ENCODE measurements at regions not wholly inside any gene's neighbourhood (a gene's known extent, or its start where the extent isn't known, plus 50 kb on each side); places are given as distances from the start of the nearest gene placed in this dataset.

DNA sequence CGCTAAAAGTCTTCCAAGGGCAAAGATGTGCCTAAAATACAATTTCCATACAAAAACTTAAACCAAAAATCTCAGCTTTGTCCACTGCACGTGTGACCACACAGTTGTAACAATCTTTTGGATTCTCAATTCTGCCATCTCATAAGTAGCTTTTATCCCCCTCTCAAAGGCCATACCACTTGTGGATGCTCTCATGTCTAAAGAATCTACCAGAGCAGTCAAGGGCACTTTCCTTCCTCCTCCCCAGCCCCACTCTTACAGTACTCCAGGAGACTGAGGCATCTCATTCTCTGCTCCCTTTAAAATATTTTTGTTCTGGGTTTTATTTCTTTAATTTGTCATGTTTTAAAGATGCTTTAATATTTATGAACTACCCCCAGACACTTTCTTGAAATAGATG lies 102.3 kb upstream of the PFN2 start:
- H3K27ac ChIP-seq (ENCODE audit: insufficient read depth, low read length), result no peak overlapping the region
- no peaks in the 10 kb centered on the region for H4K20me1 ChIP-seq (ENCODE audit: control insufficient read depth, extremely low read depth, insufficient read depth, low read length)
- H3K9me3 ChIP-seq (ENCODE audit: control insufficient read depth, insufficient read depth, low read depth, low read length), result peaks cover 2% of the 10 kb centered on the region
- peak in 1 of 2 donors; percentile 78 for DNase-seq (ENCODE audit: low read depth in 2 of 2)
- H3K9ac ChIP-seq (ENCODE audit: insufficient read depth, low read length), result no peak overlapping the region
- no peak for TF ChIP-seq EZH2 (IDR thresholded peaks at IDR 0.05; ENCODE audit: low read length, missing control alignments)
- TF ChIP-seq, protein P1, sequence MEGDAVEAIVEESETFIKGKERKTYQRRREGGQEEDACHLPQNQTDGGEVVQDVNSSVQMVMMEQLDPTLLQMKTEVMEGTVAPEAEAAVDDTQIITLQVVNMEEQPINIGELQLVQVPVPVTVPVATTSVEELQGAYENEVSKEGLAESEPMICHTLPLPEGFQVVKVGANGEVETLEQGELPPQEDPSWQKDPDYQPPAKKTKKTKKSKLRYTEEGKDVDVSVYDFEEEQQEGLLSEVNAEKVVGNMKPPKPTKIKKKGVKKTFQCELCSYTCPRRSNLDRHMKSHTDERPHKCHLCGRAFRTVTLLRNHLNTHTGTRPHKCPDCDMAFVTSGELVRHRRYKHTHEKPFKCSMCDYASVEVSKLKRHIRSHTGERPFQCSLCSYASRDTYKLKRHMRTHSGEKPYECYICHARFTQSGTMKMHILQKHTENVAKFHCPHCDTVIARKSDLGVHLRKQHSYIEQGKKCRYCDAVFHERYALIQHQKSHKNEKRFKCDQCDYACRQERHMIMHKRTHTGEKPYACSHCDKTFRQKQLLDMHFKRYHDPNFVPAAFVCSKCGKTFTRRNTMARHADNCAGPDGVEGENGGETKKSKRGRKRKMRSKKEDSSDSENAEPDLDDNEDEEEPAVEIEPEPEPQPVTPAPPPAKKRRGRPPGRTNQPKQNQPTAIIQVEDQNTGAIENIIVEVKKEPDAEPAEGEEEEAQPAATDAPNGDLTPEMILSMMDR (conservative IDR thresholded peaks at IDR 0.05 in 1 of 2, IDR thresholded peaks at IDR 0.05 in 1 of 2; ENCODE audit: low read depth in 1 of 2, low read length in 2 of 2), result no peak
- no peak overlapping the region for H3K4me2 ChIP-seq (ENCODE audit: extremely low read depth, insufficient read depth, low read length)
- no peaks in the 10 kb centered on the region for H3K79me2 ChIP-seq (ENCODE audit: control insufficient read depth, insufficient read depth, low read length)
- H3K27me3 ChIP-seq (ENCODE audit: control insufficient read depth, insufficient read depth, low read length), result no peaks in the 10 kb centered on the region
- no peaks in the 10 kb centered on the region for H3K36me3 ChIP-seq (ENCODE audit: control insufficient read depth, insufficient read depth, low read length)
- H3K4me3 ChIP-seq (replicated peaks in 1 of 4; ENCODE audit: control extremely low read depth in 1 of 4, insufficient read depth in 1 of 4, low read depth in 3 of 4, low read length in 4 of 4), result no peak overlapping the region
- H2AFZ ChIP-seq (ENCODE audit: low read length), result no peak overlapping the region
- peaks cover 7% of the 10 kb centered on the region for H3K4me1 ChIP-seq (ENCODE audit: control insufficient read depth, extremely low read depth, insufficient read depth, low read length)

DNA sequence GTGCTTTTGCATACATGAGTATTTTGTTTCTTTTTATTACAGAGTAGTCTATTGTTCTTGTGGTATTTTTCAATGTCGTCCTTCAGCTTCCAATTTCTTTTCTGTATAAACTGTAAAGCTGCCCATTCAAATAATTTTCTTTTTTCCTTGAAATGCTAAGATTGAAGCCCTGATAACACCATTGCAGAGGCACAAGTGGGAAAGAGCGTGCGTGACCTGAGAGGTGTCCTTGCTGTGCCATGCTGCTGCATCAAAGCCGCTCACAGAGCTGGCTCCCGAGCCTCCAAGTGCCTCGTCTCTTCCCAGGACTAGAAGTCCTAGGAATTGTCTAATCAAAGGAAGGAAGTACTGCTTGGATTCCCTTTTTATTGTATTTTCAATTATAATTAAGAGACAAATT lies 101.9 kb upstream of the PFN2 start:
- Histone ChIP-seq H3K9ac (ENCODE audit: insufficient read depth, low read length) (no peak overlapping the region), H3K4me1 (ENCODE audit: control insufficient read depth, extremely low read depth, insufficient read depth, low read length) (peaks cover 7% of the 10 kb centered on the region), H2AFZ (ENCODE audit: low read length) (no peak overlapping the region), H3K36me3 (ENCODE audit: control insufficient read depth, insufficient read depth, low read length) (no peaks in the 10 kb centered on the region), H3K27ac (ENCODE audit: insufficient read depth, low read length) (no peak overlapping the region), H3K79me2 (ENCODE audit: control insufficient read depth, insufficient read depth, low read length) (no peaks in the 10 kb centered on the region), H3K27me3 (ENCODE audit: control insufficient read depth, insufficient read depth, low read length) (no peaks in the 10 kb centered on the region), H3K4me2 (ENCODE audit: extremely low read depth, insufficient read depth, low read length) (no peak overlapping the region), H4K20me1 (ENCODE audit: control insufficient read depth, extremely low read depth, insufficient read depth, low read length) (no peaks in the 10 kb centered on the region), H3K9me3 (ENCODE audit: control insufficient read depth, insufficient read depth, low read depth, low read length) (peaks cover 2% of the 10 kb centered on the region), H3K4me3 (replicated peaks in 1 of 4; ENCODE audit: control extremely low read depth in 1 of 4, insufficient read depth in 1 of 4, low read depth in 3 of 4, low read length in 4 of 4) (no peak overlapping the region)
- TF ChIP-seq, protein P1 (conservative IDR thresholded peaks at IDR 0.05 in 1 of 2, IDR thresholded peaks at IDR 0.05 in 1 of 2; ENCODE audit: low read depth in 1 of 2, low read length in 2 of 2), result no peak
- no peak for TF ChIP-seq EZH2 (IDR thresholded peaks at IDR 0.05; ENCODE audit: low read length, missing control alignments)
- DNase-seq (ENCODE audit: low read depth in 2 of 2), result no peak

- TF ChIP-seq EZH2 (IDR thresholded peaks at IDR 0.05; ENCODE audit: low read length, missing control alignments), result no peak
- TF ChIP-seq, protein P1 (conservative IDR thresholded peaks at IDR 0.05 in 1 of 2, IDR thresholded peaks at IDR 0.05 in 1 of 2; ENCODE audit: low read depth in 1 of 2, low read length in 2 of 2), result no peak
- H3K27ac ChIP-seq (ENCODE audit: insufficient read depth, low read length), result no peak overlapping the region
These were observed 99.6 kb upstream of the PFN2 start for GRCh38 chr3:150070271-150070670.

More at GRCh38 chr3:150070271-150070670, 99.6 kb upstream of the PFN2 start:
- Histone ChIP-seq H4K20me1 (ENCODE audit: control insufficient read depth, extremely low read depth, insufficient read depth, low read length) (no peaks in the 10 kb centered on the region), H2AFZ (ENCODE audit: low read length) (no peak overlapping the region), H3K9me3 (ENCODE audit: control insufficient read depth, insufficient read depth, low read depth, low read length) (no peaks in the 10 kb centered on the region), H3K27me3 (ENCODE audit: control insufficient read depth, insufficient read depth, low read length) (no peaks in the 10 kb centered on the region), H3K79me2 (ENCODE audit: control insufficient read depth, insufficient read depth, low read length) (no peaks in the 10 kb centered on the region), H3K4me2 (ENCODE audit: extremely low read depth, insufficient read depth, low read length) (no peak overlapping the region), H3K4me1 (ENCODE audit: control insufficient read depth, extremely low read depth, insufficient read depth, low read length) (peaks cover 7% of the 10 kb centered on the region), H3K9ac (ENCODE audit: insufficient read depth, low read length) (no peak overlapping the region), H3K36me3 (ENCODE audit: control insufficient read depth, insufficient read depth, low read length) (no peaks in the 10 kb centered on the region), H3K4me3 (replicated peaks in 1 of 4; ENCODE audit: control extremely low read depth in 1 of 4, insufficient read depth in 1 of 4, low read depth in 3 of 4, low read length in 4 of 4) (no peak overlapping the region)
- DNase-seq (ENCODE audit: low read depth in 2 of 2), result no peak

All from fibroblast of lung (primary cell).